ENCODE measurements at regions not wholly inside any gene's neighbourhood (a gene's known extent, or its start where the extent isn't known, plus 50 kb on each side); places are given as distances from the start of the nearest gene placed in this dataset.
"Not testable (repeated sequence)": the region's sequence is repeated elsewhere in the genome, so short reads cannot be mapped to it uniquely, and the experiment has no call there.

DNA sequence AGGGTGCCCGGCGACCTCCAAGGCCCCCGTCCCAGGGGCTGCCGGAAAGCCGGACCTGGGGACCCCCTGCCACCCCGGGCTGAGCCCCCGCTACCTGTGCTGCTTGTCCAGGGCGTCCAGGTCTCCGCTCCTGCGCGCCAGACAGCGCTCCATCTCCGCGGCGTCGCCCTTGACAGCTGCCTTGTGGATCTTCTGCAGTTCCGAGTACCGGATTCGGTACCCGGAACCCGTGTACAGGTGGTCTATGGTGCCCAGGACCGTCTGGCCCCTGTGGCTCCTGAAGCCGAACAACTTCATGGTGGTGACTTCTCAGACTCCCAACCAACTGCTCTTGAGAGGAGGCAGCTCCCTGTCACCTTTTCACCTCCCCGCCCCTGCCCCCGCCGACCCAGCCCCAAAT lies 231.1 kb downstream of the LIPI start:
- H4K20me1 ChIP-seq (ENCODE audit: insufficient read depth, low read length); H3K4me1 ChIP-seq (ENCODE audit: insufficient read depth, low read length); H3K9ac ChIP-seq (ENCODE audit: insufficient read depth, low read depth, low read length); intact Hi-C loops (cut with micrococcal nuclease; ENCODE audit: unreplicated experiment); H3K4me3 ChIP-seq (replicated peaks in 1 of 3; ENCODE audit: insufficient read depth in 1 of 3, low read depth in 2 of 3, low read length in 3 of 3); H2AFZ ChIP-seq (ENCODE audit: low read length); H3K79me2 ChIP-seq (ENCODE audit: insufficient read depth, low read length); H3K36me3 ChIP-seq (replicated peaks in 1 of 2; ENCODE audit: control insufficient read depth in 1 of 2, insufficient read depth in 2 of 2, low read length in 2 of 2); BruUV-seq (replicated peaks); H3K27ac ChIP-seq (ENCODE audit: extremely low read length, insufficient read depth, low read length); ATAC-seq; FAIRE-seq; DNase-seq (ENCODE audit: low spot score); in situ Hi-C loops (cut with HindIII; ENCODE audit: extremely low pct_ligation_motif_present, low pct_unique_long_range_greater_than_20kb); H3K9me3 ChIP-seq (ENCODE audit: low read length); H3K27me3 ChIP-seq (ENCODE audit: control insufficient read depth in 1 of 2, insufficient read depth in 2 of 2, low read length in 2 of 2); POLR2A ChIA-PET; CTCF ChIA-PET (ENCODE audit: low intra/inter-chr PET ratio, low total read pairs): not testable (repeated sequence)
- peak overlapping the region; percentile 36; the same call in 1 of the 2 replicates for H3K4me2 ChIP-seq (ENCODE audit: low read depth, low read length)
- WGBS (ENCODE audit: low lambda C conversion rate), result 79% methylated on average over 21 of the region's 26 CpGs

DNA sequence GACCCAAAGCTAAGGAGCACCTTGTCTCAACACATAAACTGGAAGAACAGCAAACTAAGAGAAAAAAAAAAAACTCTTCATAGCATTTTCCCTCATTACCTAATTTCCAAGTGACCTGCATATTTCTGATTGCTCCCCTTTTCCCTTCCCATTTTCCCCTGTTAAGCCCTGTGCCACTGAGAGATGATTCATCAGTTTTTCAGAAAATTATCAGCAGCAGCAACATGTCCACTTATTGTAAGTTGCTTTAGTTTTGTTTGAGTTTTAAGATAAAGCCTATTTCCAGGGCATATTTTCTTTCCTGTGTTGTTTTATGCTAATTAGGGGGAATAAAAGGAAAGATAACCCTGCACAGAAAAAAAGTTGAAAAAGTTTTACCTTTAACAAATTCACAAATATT lies 236.2 kb downstream of the LIPI start:
- in situ Hi-C loops (cut with HindIII; ENCODE audit: extremely low pct_ligation_motif_present, low pct_unique_long_range_greater_than_20kb); FAIRE-seq; CTCF ChIA-PET (ENCODE audit: low intra/inter-chr PET ratio, low total read pairs); intact Hi-C loops (cut with micrococcal nuclease; ENCODE audit: unreplicated experiment); H3K27me3 ChIP-seq (ENCODE audit: control insufficient read depth in 1 of 2, insufficient read depth in 2 of 2, low read length in 2 of 2); ATAC-seq; H2AFZ ChIP-seq (ENCODE audit: low read length); H3K4me3 ChIP-seq (replicated peaks in 1 of 3; ENCODE audit: insufficient read depth in 1 of 3, low read depth in 2 of 3, low read length in 3 of 3); BruUV-seq (replicated peaks); H3K4me2 ChIP-seq (ENCODE audit: low read depth, low read length); H4K20me1 ChIP-seq (ENCODE audit: insufficient read depth, low read length); H3K27ac ChIP-seq (ENCODE audit: extremely low read length, insufficient read depth, low read length); DNase-seq (ENCODE audit: low spot score); H3K36me3 ChIP-seq (replicated peaks in 1 of 2; ENCODE audit: control insufficient read depth in 1 of 2, insufficient read depth in 2 of 2, low read length in 2 of 2); H3K4me1 ChIP-seq (ENCODE audit: insufficient read depth, low read length); POLR2A ChIA-PET; H3K79me2 ChIP-seq (ENCODE audit: insufficient read depth, low read length); H3K9me3 ChIP-seq (ENCODE audit: low read length); H3K9ac ChIP-seq (ENCODE audit: insufficient read depth, low read depth, low read length): not testable (repeated sequence)

DNA sequence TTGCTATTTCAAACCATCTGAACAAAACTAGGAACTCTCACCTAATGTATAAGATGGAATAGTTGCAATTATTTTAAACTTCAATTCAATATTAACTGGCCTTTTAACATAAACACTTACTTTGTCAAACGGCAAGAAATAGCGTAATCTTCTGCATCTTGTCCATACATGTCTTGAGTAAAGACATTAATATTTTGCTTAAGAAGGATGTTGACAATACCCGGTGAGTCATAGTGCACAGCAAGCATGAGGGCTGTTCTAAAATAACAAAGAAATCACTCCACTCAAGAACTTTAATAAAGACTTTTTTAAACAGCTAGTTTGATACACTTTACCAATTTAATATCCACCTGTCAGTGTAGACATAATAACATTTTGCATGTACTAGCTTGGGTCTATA lies 240.9 kb downstream of the LIPI start:
- intact Hi-C loops (cut with micrococcal nuclease; ENCODE audit: unreplicated experiment); BruUV-seq (replicated peaks); H3K4me1 ChIP-seq (ENCODE audit: insufficient read depth, low read length): not testable (repeated sequence)

DNA sequence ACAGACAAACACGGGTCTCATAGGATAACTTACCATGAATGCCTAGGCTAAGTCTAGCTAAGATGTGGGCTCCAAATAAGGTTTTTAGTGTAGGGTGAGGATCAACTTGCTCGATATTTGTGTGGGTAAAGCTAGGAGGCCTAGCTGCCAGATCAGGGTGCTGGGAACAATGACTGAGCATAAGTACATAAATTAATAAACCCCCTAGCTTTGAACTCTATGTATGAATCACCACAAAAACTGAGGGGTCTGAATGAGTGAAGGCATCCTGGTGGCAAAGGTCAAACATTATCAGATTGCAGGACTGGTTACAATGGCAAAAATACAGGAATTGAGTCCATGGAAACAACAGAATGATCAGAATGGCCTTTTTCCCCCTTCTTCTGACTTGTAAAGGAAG lies 241.8 kb downstream of the LIPI start:
- H3K9me3 ChIP-seq (ENCODE audit: low read length); intact Hi-C loops (cut with micrococcal nuclease; ENCODE audit: unreplicated experiment); BruUV-seq (replicated peaks); H3K4me2 ChIP-seq (ENCODE audit: low read depth, low read length); H3K9ac ChIP-seq (ENCODE audit: insufficient read depth, low read depth, low read length); H2AFZ ChIP-seq (ENCODE audit: low read length); FAIRE-seq; H3K79me2 ChIP-seq (ENCODE audit: insufficient read depth, low read length); H3K4me3 ChIP-seq (replicated peaks in 1 of 3; ENCODE audit: insufficient read depth in 1 of 3, low read depth in 2 of 3, low read length in 3 of 3); H3K4me1 ChIP-seq (ENCODE audit: insufficient read depth, low read length); H3K36me3 ChIP-seq (replicated peaks in 1 of 2; ENCODE audit: control insufficient read depth in 1 of 2, insufficient read depth in 2 of 2, low read length in 2 of 2); H4K20me1 ChIP-seq (ENCODE audit: insufficient read depth, low read length); in situ Hi-C loops (cut with HindIII; ENCODE audit: extremely low pct_ligation_motif_present, low pct_unique_long_range_greater_than_20kb); DNase-seq (ENCODE audit: low spot score); H3K27me3 ChIP-seq (ENCODE audit: control insufficient read depth in 1 of 2, insufficient read depth in 2 of 2, low read length in 2 of 2); CTCF ChIA-PET (ENCODE audit: low intra/inter-chr PET ratio, low total read pairs); H3K27ac ChIP-seq (ENCODE audit: extremely low read length, insufficient read depth, low read length); POLR2A ChIA-PET; ATAC-seq: not testable (repeated sequence)
- 14% methylated on average over 2 of the region's 2 CpGs for WGBS (ENCODE audit: low lambda C conversion rate)

More for the DNA sequence above, 240.9 kb downstream of the LIPI start:
- H4K20me1 ChIP-seq (ENCODE audit: insufficient read depth, low read length); H3K27me3 ChIP-seq (ENCODE audit: control insufficient read depth in 1 of 2, insufficient read depth in 2 of 2, low read length in 2 of 2); DNase-seq (ENCODE audit: low spot score); H2AFZ ChIP-seq (ENCODE audit: low read length); H3K9me3 ChIP-seq (ENCODE audit: low read length); FAIRE-seq; H3K9ac ChIP-seq (ENCODE audit: insufficient read depth, low read depth, low read length); H3K4me2 ChIP-seq (ENCODE audit: low read depth, low read length); in situ Hi-C loops (cut with HindIII; ENCODE audit: extremely low pct_ligation_motif_present, low pct_unique_long_range_greater_than_20kb); H3K79me2 ChIP-seq (ENCODE audit: insufficient read depth, low read length); H3K27ac ChIP-seq (ENCODE audit: extremely low read length, insufficient read depth, low read length); ATAC-seq; H3K4me3 ChIP-seq (replicated peaks in 1 of 3; ENCODE audit: insufficient read depth in 1 of 3, low read depth in 2 of 3, low read length in 3 of 3); CTCF ChIA-PET (ENCODE audit: low intra/inter-chr PET ratio, low total read pairs); H3K36me3 ChIP-seq (replicated peaks in 1 of 2; ENCODE audit: control insufficient read depth in 1 of 2, insufficient read depth in 2 of 2, low read length in 2 of 2); POLR2A ChIA-PET: not testable (repeated sequence)
- 0% methylated on average over 3 of the region's 3 CpGs for WGBS (ENCODE audit: low lambda C conversion rate)

DNA sequence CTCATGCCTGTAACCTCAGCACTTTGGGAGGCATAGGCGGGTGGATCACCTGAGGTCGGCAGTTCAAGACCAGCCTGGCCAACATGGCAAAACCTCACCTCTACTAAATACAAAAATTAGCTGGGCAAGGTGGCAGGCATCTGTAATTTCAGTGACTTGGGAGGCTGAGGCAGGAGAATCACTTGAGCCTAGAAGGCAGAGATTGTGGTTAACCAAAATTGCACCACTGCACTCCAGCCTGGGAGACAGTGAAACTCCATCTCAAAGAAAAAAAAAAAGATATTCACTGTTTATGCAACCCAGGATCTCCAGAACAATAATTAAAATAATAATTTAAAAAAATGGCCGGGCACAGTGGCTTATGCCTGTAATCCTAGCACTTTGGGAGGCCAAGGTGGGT lies 247.5 kb downstream of the LIPI start:
- H3K4me2 ChIP-seq (ENCODE audit: low read depth, low read length); H2AFZ ChIP-seq (ENCODE audit: low read length); CTCF ChIA-PET (ENCODE audit: low intra/inter-chr PET ratio, low total read pairs); H3K4me1 ChIP-seq (ENCODE audit: insufficient read depth, low read length); BruUV-seq (replicated peaks); in situ Hi-C loops (cut with HindIII; ENCODE audit: extremely low pct_ligation_motif_present, low pct_unique_long_range_greater_than_20kb); POLR2A ChIA-PET; DNase-seq (ENCODE audit: low spot score); H3K9ac ChIP-seq (ENCODE audit: insufficient read depth, low read depth, low read length); H3K79me2 ChIP-seq (ENCODE audit: insufficient read depth, low read length); H3K36me3 ChIP-seq (replicated peaks in 1 of 2; ENCODE audit: control insufficient read depth in 1 of 2, insufficient read depth in 2 of 2, low read length in 2 of 2); ATAC-seq; H3K9me3 ChIP-seq (ENCODE audit: low read length); H4K20me1 ChIP-seq (ENCODE audit: insufficient read depth, low read length); H3K27ac ChIP-seq (ENCODE audit: extremely low read length, insufficient read depth, low read length); H3K27me3 ChIP-seq (ENCODE audit: control insufficient read depth in 1 of 2, insufficient read depth in 2 of 2, low read length in 2 of 2); H3K4me3 ChIP-seq (replicated peaks in 1 of 3; ENCODE audit: insufficient read depth in 1 of 3, low read depth in 2 of 3, low read length in 3 of 3); intact Hi-C loops (cut with micrococcal nuclease; ENCODE audit: unreplicated experiment); FAIRE-seq: not testable (repeated sequence)
- 23% methylated on average over 3 of the region's 3 CpGs for WGBS (ENCODE audit: low lambda C conversion rate)
